GM19468 (cell line): ENCODE measurements at regions not wholly inside any gene's neighbourhood (a gene's known extent, or its start where the extent isn't known, plus 50 kb on each side); places are given as distances from the start of the nearest gene placed in this dataset.
"Not testable (repeated sequence)": the region's sequence is repeated elsewhere in the genome, so short reads cannot be mapped to it uniquely, and the experiment has no call there.

Source experiments
- ATAC-seq: cut with Tn5 transposase; IDR thresholded peaks from one replicate; pipeline ENCODE4 v1.9.1; 2021; ENCODE audit warnings: mild to moderate bottlenecking, moderate library complexity, moderate number of reproducible peaks; ENCODE audit not compliant: unreplicated experiment; ENCODE audit errors: extremely low read depth

GRCh38 chr10:8787649-8788048, 733.2 kb downstream of the GATA3 start:
- ATAC-seq, result no peak

GRCh38 chr10:8790390-8790789, 735.9 kb downstream of the GATA3 start:
- no peak for ATAC-seq

GRCh38 chr10:8794860-8795259, 740.4 kb downstream of the GATA3 start:
- no peak for ATAC-seq

GRCh38 chr10:8800426-8800825, 745.9 kb downstream of the GATA3 start:
- no peak for ATAC-seq

GRCh38 chr10:8803992-8804391, 749.5 kb downstream of the GATA3 start:
- no peak for ATAC-seq

- no peak for ATAC-seq
These were observed 756.2 kb downstream of the GATA3 start for GRCh38 chr10:8810677-8811076.

- no peak for ATAC-seq
These were observed 756.7 kb downstream of the GATA3 start for GRCh38 chr10:8811201-8811600.

GRCh38 chr10:8815969-8816368, 761.5 kb downstream of the GATA3 start:
- ATAC-seq, result no peak

GRCh38 chr10:8817299-8817698, 762.8 kb downstream of the GATA3 start:
- ATAC-seq, result no peak

- no peak for ATAC-seq
These were observed 771.1 kb downstream of the GATA3 start for GRCh38 chr10:8825611-8826010.

GRCh38 chr10:8829592-8829991, 775.1 kb downstream of the GATA3 start:
- no peak for ATAC-seq

GRCh38 chr10:8830048-8830447, 775.6 kb downstream of the GATA3 start:
- no peak for ATAC-seq

GRCh38 chr10:8830876-8831275, 776.4 kb downstream of the GATA3 start:
- no peak for ATAC-seq

- no peak for ATAC-seq
These were observed 781.1 kb downstream of the GATA3 start for GRCh38 chr10:8835453-8836167.

- ATAC-seq, result no peak
These were observed 785.9 kb downstream of the GATA3 start for GRCh38 chr10:8840356-8840755.

- ATAC-seq, result no peak
These were observed 789.7 kb downstream of the GATA3 start for GRCh38 chr10:8844141-8844540.

GRCh38 chr10:8852546-8852945, 798.1 kb downstream of the GATA3 start:
- no peak for ATAC-seq

GRCh38 chr10:8853048-8853447, 798.6 kb downstream of the GATA3 start:
- ATAC-seq, result no peak

- ATAC-seq, result not testable (repeated sequence)
These were observed 814.4 kb downstream of the GATA3 start for GRCh38 chr10:8868924-8869323.

GRCh38 chr10:8873310-8873709, 818.8 kb downstream of the GATA3 start:
- no peak for ATAC-seq

- no peak for ATAC-seq
These were observed 819.8 kb downstream of the GATA3 start for GRCh38 chr10:8874268-8874667.

- no peak for ATAC-seq
These were observed 820.5 kb downstream of the GATA3 start for GRCh38 chr10:8874972-8875371.
